Ovary (tissue), 3 donors: ENCODE measurements at regions not wholly inside any gene's neighbourhood (a gene's known extent, or its start where the extent isn't known, plus 50 kb on each side); places are given as distances from the start of the nearest gene placed in this dataset.

Experiments used
- EP300 ChIP-seq: sonication (generic); formaldehyde crosslinking; IDR thresholded peaks from one replicate; pipeline ENCODE4 v1.6.1; 2017; ENCODE audit warnings: antibody characterized with exemption
- POLR2A ChIP-seq: fragments of 450-650 bp; IDR thresholded peaks from one replicate; pipeline ENCODE4 v1.6.1; 2017; ENCODE audit warnings: antibody characterized with exemption, mild to moderate bottlenecking, moderate library complexity
- TF ChIP-seq, protein P1 (sequence below), 3 donors: fragments of 450-650 bp in 2 of 3; fragments of 200-600 bp in 1 of 3; IDR thresholded peaks; one replicate each; pipeline versions ENCODE4 v1.5.1 to v1.8.0; 2016 to 2022; ENCODE audit warnings: antibody characterized with exemption in 3 of 3, mild to moderate bottlenecking in 1 of 3
- donor health status: DM: no; HTN: no; CAD: no.

GRCh38 chr4:52259978-52260377, 208.9 kb downstream of the SPATA18 start:
- TF ChIP-seq, protein P1, sequence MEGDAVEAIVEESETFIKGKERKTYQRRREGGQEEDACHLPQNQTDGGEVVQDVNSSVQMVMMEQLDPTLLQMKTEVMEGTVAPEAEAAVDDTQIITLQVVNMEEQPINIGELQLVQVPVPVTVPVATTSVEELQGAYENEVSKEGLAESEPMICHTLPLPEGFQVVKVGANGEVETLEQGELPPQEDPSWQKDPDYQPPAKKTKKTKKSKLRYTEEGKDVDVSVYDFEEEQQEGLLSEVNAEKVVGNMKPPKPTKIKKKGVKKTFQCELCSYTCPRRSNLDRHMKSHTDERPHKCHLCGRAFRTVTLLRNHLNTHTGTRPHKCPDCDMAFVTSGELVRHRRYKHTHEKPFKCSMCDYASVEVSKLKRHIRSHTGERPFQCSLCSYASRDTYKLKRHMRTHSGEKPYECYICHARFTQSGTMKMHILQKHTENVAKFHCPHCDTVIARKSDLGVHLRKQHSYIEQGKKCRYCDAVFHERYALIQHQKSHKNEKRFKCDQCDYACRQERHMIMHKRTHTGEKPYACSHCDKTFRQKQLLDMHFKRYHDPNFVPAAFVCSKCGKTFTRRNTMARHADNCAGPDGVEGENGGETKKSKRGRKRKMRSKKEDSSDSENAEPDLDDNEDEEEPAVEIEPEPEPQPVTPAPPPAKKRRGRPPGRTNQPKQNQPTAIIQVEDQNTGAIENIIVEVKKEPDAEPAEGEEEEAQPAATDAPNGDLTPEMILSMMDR (IDR thresholded peaks at IDR 0.05), result no peak
- TF ChIP-seq POLR2A (no peak), EP300 (no peak)
